Caco-2 (cell line): ENCODE measurements at regions not wholly inside any gene's neighbourhood (a gene's known extent, or its start where the extent isn't known, plus 50 kb on each side); places are given as distances from the start of the nearest gene placed in this dataset.

Experiments used
- BruUV-seq: library from RNA; stranded (reverse); fragments of 400-500 nt; replicated peaks from 2 replicates; lab custom pipeline; 2021; lab: Mats Ljungman, UMichigan
- CTCF ChIA-PET: fragments of 300-600 bp; sonication (Branson Sonifier 250); formaldehyde crosslinking; loops from one replicate; lab custom pipeline; 2022; ENCODE audit warnings: antibody characterized with exemption; lab: Charles Lee
- POLR2A ChIA-PET: fragments of 300-600 bp; sonication (Branson Sonifier 250); formaldehyde crosslinking; loops from one replicate; lab custom pipeline; 2022; ENCODE audit warnings: antibody characterized with exemption; lab: Charles Lee
- DNase-seq, 2 experiments: peaks; one replicate each; pipeline versions ENCODE4 v3.0.0 to v3.0.0-alpha.2; 2020 to 2022
- H3K27me3 ChIP-seq: replicated peaks from 2 replicates; pipeline ENCODE4 v1.6.0; 2011; ENCODE audit warnings: low read length; ENCODE audit not compliant: control insufficient read depth, insufficient read depth
- H3K36me3 ChIP-seq: 2 replicates; pipeline ENCODE4 v1.5.1; 2011; ENCODE audit warnings: low read length; ENCODE audit not compliant: control insufficient read depth, insufficient read depth
- H3K4me1 ChIP-seq: fragments of 250-450 bp; sonication (Bioruptor Pico); 2 replicates; pipeline ENCODE4 v1.5.1; 2020; ENCODE audit warnings: mild to moderate bottlenecking
- H3K4me3 ChIP-seq: 2 replicates; pipeline ENCODE4 v1.5.1; 2011; ENCODE audit warnings: low read depth, mild to moderate bottlenecking, control low read depth, low read length
- H3K9me3 ChIP-seq: fragments of 250-450 bp; sonication (Bioruptor Pico); 2 replicates; pipeline ENCODE4 v1.5.1; 2020; ENCODE audit warnings: mild to moderate bottlenecking, moderate library complexity
- H3K27ac Mint-ChIP-seq: one replicate; pipeline ENCODE4 v1.8.0; 2022; ENCODE audit warnings: mixed read lengths; ENCODE audit not compliant: unreplicated experiment
- H3K27me3 Mint-ChIP-seq: one replicate; pipeline ENCODE4 v1.8.0; 2022; ENCODE audit warnings: mixed read lengths; ENCODE audit not compliant: insufficient read depth, unreplicated experiment
- H3K36me3 Mint-ChIP-seq: one replicate; pipeline ENCODE4 v1.8.0; 2022; ENCODE audit warnings: mild to moderate bottlenecking, mixed read lengths; ENCODE audit not compliant: insufficient read depth, unreplicated experiment
- H3K4me1 Mint-ChIP-seq: one replicate; pipeline ENCODE4 v1.8.0; 2022; ENCODE audit warnings: low read depth, mixed read lengths; ENCODE audit not compliant: unreplicated experiment
- H3K4me3 Mint-ChIP-seq: one replicate; pipeline ENCODE4 v1.8.0; 2022; ENCODE audit warnings: mild to moderate bottlenecking, moderate library complexity, mixed read lengths; ENCODE audit not compliant: unreplicated experiment
- H3K9me3 Mint-ChIP-seq: one replicate; pipeline ENCODE4 v1.8.0; 2022; ENCODE audit warnings: mixed read lengths; ENCODE audit not compliant: unreplicated experiment
- CTCF ChIP-seq, 2 experiments: fragments of 200-600 bp in 1 of 2; IDR thresholded peaks; 1 replicate in 1 of 2; 2 replicates in 1 of 2; pipeline versions ENCODE4 v1.5.1 to v1.8.0; 2011 to 2022; ENCODE audit warnings: antibody characterized with exemption in 1 of 2, control low read depth in 1 of 2, inconsistent platforms in 1 of 2, low read depth in 1 of 2, low read length in 1 of 2, mild to moderate bottlenecking in 1 of 2, moderate library complexity in 1 of 2; ENCODE audit not compliant: insufficient read depth in 1 of 2, severe bottlenecking in 1 of 2, unreplicated experiment in 1 of 2
- intact Hi-C: fragments of 100-400 bp; cut with micrococcal nuclease; formaldehyde crosslinking; loops from one replicate; pipeline ENCODE4 v1.10.0; 2022; ENCODE audit not compliant: unreplicated experiment

- no peaks in the 10 kb centered on the region for H3K9me3 ChIP-seq
- TF ChIP-seq CTCF (IDR thresholded peaks at IDR 0.05; ENCODE audit: insufficient read depth in 1 of 2, low read depth in 1 of 2, low read length in 1 of 2, severe bottlenecking in 1 of 2, unreplicated experiment in 1 of 2), result no peak
- Mint-ChIP-seq H3K4me3 (no peak overlapping the region), H3K36me3 (no peaks in the 10 kb centered on the region), H3K9me3 (no peaks in the 10 kb centered on the region), H3K27ac (no peak overlapping the region), H3K4me1 (no peaks in the 10 kb centered on the region), H3K27me3 (no peaks in the 10 kb centered on the region)
- H3K36me3 ChIP-seq, result no peaks in the 10 kb centered on the region
- POLR2A ChIA-PET, result no interaction called here
- H3K4me1 ChIP-seq, result no peaks in the 10 kb centered on the region
- no peaks in the 10 kb centered on the region for H3K27me3 ChIP-seq
- no TSS peak for BruUV-seq
- CTCF ChIA-PET, result no interaction called here
- no peak overlapping the region for H3K4me3 ChIP-seq
- intact Hi-C loops, result no loop called here
- DNase-seq, result no peak
These were observed 365.2 kb upstream of the TUSC1 start for GRCh38 chr9:26043431-26043830.

- CTCF ChIA-PET, result no interaction called here
- no TSS peak for BruUV-seq
- POLR2A ChIA-PET, result no interaction called here
These were observed 356.5 kb upstream of the TUSC1 start for GRCh38 chr9:26034786-26035185.

GRCh38 chr9:26033336-26033735, 355.1 kb upstream of the TUSC1 start:
- H3K36me3 Mint-ChIP-seq, result no peaks in the 10 kb centered on the region
- no peak overlapping the region for H3K27ac Mint-ChIP-seq
- H3K36me3 ChIP-seq, result no peaks in the 10 kb centered on the region
- no peaks in the 10 kb centered on the region for H3K27me3 ChIP-seq
- no peak overlapping the region for H3K4me3 ChIP-seq
- BruUV-seq, result no TSS peak
- H3K4me3 Mint-ChIP-seq, result no peak overlapping the region
- H3K4me1 ChIP-seq, result no peaks in the 10 kb centered on the region
- intact Hi-C loops, result no loop called here
- H3K4me1 Mint-ChIP-seq, result no peaks in the 10 kb centered on the region
- no peaks in the 10 kb centered on the region for H3K9me3 Mint-ChIP-seq
- DNase-seq, result no peak
- no peaks in the 10 kb centered on the region for H3K9me3 ChIP-seq
- ChIA-PET CTCF (no interaction called here), POLR2A (no interaction called here)
- TF ChIP-seq CTCF (IDR thresholded peaks at IDR 0.05; ENCODE audit: insufficient read depth in 1 of 2, low read depth in 1 of 2, low read length in 1 of 2, severe bottlenecking in 1 of 2, unreplicated experiment in 1 of 2), result no peak
- no peaks in the 10 kb centered on the region for H3K27me3 Mint-ChIP-seq

More at GRCh38 chr9:26034786-26035185, 356.5 kb upstream of the TUSC1 start:
- no peak for DNase-seq
- intact Hi-C loops, result no loop called here
- Mint-ChIP-seq H3K36me3 (no peaks in the 10 kb centered on the region), H3K27ac (no peak overlapping the region), H3K9me3 (no peaks in the 10 kb centered on the region), H3K4me1 (no peaks in the 10 kb centered on the region), H3K27me3 (no peaks in the 10 kb centered on the region), H3K4me3 (no peak overlapping the region)
- Histone ChIP-seq H3K4me1 (no peaks in the 10 kb centered on the region), H3K9me3 (no peaks in the 10 kb centered on the region), H3K4me3 (no peak overlapping the region), H3K27me3 (no peaks in the 10 kb centered on the region), H3K36me3 (no peaks in the 10 kb centered on the region)
- TF ChIP-seq CTCF (IDR thresholded peaks at IDR 0.05; ENCODE audit: insufficient read depth in 1 of 2, low read depth in 1 of 2, low read length in 1 of 2, severe bottlenecking in 1 of 2, unreplicated experiment in 1 of 2), result no peak
